A673 (cell line): ENCODE measurements at regions not wholly inside any gene's neighbourhood (a gene's known extent, or its start where the extent isn't known, plus 50 kb on each side); places are given as distances from the start of the nearest gene placed in this dataset.
"Not testable (repeated sequence)": the region's sequence is repeated elsewhere in the genome, so short reads cannot be mapped to it uniquely, and the experiment has no call there.

Source experiments
- BruUV-seq: library from RNA; stranded (reverse); fragments of 400-500 nt; replicated peaks from 2 replicates; lab custom pipeline; 2021; lab: Mats Ljungman, UMichigan
- CTCF ChIA-PET: fragments of 300-600 bp; sonication (Branson Sonifier 250); formaldehyde crosslinking; loops from one replicate; lab custom pipeline; 2022; ENCODE audit warnings: antibody characterized with exemption; lab: Charles Lee
- POLR2A ChIA-PET: fragments of 300-600 bp; sonication (Branson Sonifier 250); formaldehyde crosslinking; loops from one replicate; lab custom pipeline; 2022; ENCODE audit warnings: antibody characterized with exemption; ENCODE audit not compliant: low non-redundant PET; lab: Charles Lee
- DNase-seq: peaks from one replicate; pipeline ENCODE4 v3.0.0-alpha.2; 2015; ENCODE audit warnings: low spot score
- H3K27ac ChIP-seq: fragments of 200-600 bp; sonication (generic); 2 replicates; pipeline ENCODE4 v1.5.1; 2016; ENCODE audit warnings: mixed run types, low read depth, mild to moderate bottlenecking, mixed read lengths, antibody characterized with exemption, low read length; ENCODE audit not compliant: poor library complexity, severe bottlenecking
- H3K27me3 ChIP-seq: fragments of 200-600 bp; sonication (generic); replicated peaks from 2 replicates; pipeline ENCODE4 v1.6.1; 2017; ENCODE audit warnings: mixed run types, low read depth, mild to moderate bottlenecking, mixed read lengths, antibody characterized with exemption, low read length; ENCODE audit not compliant: insufficient read depth, poor library complexity
- H3K36me3 ChIP-seq: fragments of 200-600 bp; sonication (generic); 2 replicates; pipeline ENCODE4 v1.6.1; 2016; ENCODE audit warnings: mixed run types, mild to moderate bottlenecking, mixed read lengths, antibody characterized with exemption, low read length; ENCODE audit not compliant: insufficient read depth, poor library complexity, severe bottlenecking
- H3K4me1 ChIP-seq: fragments of 200-600 bp; sonication (generic); 2 replicates; pipeline ENCODE4 v1.6.1; 2017; ENCODE audit warnings: mixed run types, mild to moderate bottlenecking, mixed read lengths, antibody characterized with exemption, low read length; ENCODE audit not compliant: insufficient read depth, poor library complexity, severe bottlenecking
- H3K4me3 ChIP-seq: fragments of 200-600 bp; sonication (generic); 2 replicates; pipeline ENCODE4 v1.5.1; 2016; ENCODE audit warnings: low read depth, mixed run types, mild to moderate bottlenecking, mixed read lengths, low read length; ENCODE audit not compliant: poor library complexity, severe bottlenecking
- H3K9me3 ChIP-seq: fragments of 200-600 bp; sonication (generic); 2 replicates; pipeline ENCODE4 v1.6.1; 2016; ENCODE audit warnings: mixed run types, low read depth, mild to moderate bottlenecking, mixed read lengths, antibody characterized with exemption, low read length; ENCODE audit not compliant: poor library complexity, severe bottlenecking
- CTCF ChIP-seq: fragments of 300-800, 200-600 bp; sonication (generic); conservative IDR thresholded peaks from 2 replicates; pipeline ENCODE4 v1.5.1; 2017; ENCODE audit warnings: low read depth, mild to moderate bottlenecking, antibody characterized with exemption, low read length, moderate library complexity, mixed read lengths
- intact Hi-C: fragments of 100-400 bp; cut with micrococcal nuclease; formaldehyde crosslinking; loops from one replicate; pipeline ENCODE4 v1.10.0; 2022; ENCODE audit not compliant: unreplicated experiment

DNA sequence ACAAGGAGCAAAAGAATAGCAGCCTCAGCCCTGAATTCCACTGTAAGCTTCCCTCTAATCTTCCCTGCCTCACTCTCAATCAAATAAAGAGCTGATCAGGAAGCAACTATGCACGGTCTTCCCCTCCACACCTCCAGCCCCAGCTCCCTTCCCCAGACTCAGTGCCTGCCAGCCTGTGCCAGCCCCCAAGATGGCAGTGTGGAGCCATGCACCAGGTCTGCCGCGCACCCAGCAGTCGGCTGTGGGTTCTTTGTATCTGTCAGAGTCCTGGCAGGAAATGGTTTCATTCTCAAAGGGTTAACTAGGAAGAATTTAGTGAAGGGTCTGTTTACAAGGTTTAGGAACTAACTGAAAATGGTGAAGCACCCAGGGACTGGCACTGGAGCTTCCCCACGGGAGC lies 71.3 kb upstream of the PRSS12 start:
- CTCF ChIA-PET: interaction anchor here (0.7 kb wide), 2 partner anchors 12 to 259 kb away, joined by 3 to 7 read pairs; no protein-coding TSS in a partner anchor
- peak; percentile 62 for DNase-seq
- not testable (repeated sequence) for BruUV-seq

DNA sequence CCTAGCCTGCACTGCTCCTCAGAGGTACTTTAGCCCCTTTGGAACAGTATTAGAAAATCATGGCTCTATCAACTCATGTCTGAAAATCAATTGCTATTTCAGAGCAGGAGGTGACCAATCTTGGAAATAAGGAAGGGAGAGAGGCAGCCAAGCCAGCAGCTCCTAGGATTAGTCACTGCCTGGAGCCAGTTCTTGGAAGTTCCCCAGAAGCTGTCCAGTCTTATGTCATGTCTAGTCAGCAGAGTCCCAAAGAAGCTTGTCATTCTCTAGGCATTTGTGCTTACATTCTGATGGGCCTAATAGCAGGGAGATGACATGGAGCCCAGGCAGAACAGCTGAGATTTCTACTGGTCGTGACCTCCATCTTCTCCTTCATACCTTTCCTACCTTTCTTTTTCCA lies 76.1 kb upstream of the PRSS12 start:
- H3K36me3 ChIP-seq, BruUV-seq, H3K9me3 ChIP-seq, H3K4me3 ChIP-seq, intact Hi-C loops, POLR2A ChIA-PET, CTCF ChIA-PET, H3K27ac ChIP-seq, H3K27me3 ChIP-seq, DNase-seq, H3K4me1 ChIP-seq: not testable (repeated sequence)

More for the DNA sequence above, 71.3 kb upstream of the PRSS12 start:
- H3K27me3 ChIP-seq, H3K9me3 ChIP-seq, intact Hi-C loops, H3K4me1 ChIP-seq, POLR2A ChIA-PET, H3K36me3 ChIP-seq, H3K4me3 ChIP-seq, H3K27ac ChIP-seq: not testable (repeated sequence)
- TF ChIP-seq CTCF: peak; percentile 50

- BruUV-seq, H3K4me3 ChIP-seq, H3K27ac ChIP-seq, H3K9me3 ChIP-seq, H3K36me3 ChIP-seq, CTCF ChIA-PET, DNase-seq, H3K4me1 ChIP-seq, intact Hi-C loops, POLR2A ChIA-PET, H3K27me3 ChIP-seq: not testable (repeated sequence)
These were observed 79.6 kb upstream of the PRSS12 start for GRCh38 chr4:118432359-118432758.

GRCh38 chr4:118433612-118434375 lies 81.0 kb upstream of the PRSS12 start:
- BruUV-seq, H3K36me3 ChIP-seq, POLR2A ChIA-PET, intact Hi-C loops, DNase-seq, H3K9me3 ChIP-seq, H3K4me1 ChIP-seq, CTCF ChIA-PET, H3K27ac ChIP-seq, H3K4me3 ChIP-seq, H3K27me3 ChIP-seq: not testable (repeated sequence)

GRCh38 chr4:118435415-118435814 lies 82.6 kb upstream of the PRSS12 start:
- H3K36me3 ChIP-seq, H3K4me3 ChIP-seq, POLR2A ChIA-PET, DNase-seq, H3K9me3 ChIP-seq, H3K27ac ChIP-seq, BruUV-seq, CTCF ChIA-PET, intact Hi-C loops, H3K27me3 ChIP-seq, H3K4me1 ChIP-seq: not testable (repeated sequence)

DNA sequence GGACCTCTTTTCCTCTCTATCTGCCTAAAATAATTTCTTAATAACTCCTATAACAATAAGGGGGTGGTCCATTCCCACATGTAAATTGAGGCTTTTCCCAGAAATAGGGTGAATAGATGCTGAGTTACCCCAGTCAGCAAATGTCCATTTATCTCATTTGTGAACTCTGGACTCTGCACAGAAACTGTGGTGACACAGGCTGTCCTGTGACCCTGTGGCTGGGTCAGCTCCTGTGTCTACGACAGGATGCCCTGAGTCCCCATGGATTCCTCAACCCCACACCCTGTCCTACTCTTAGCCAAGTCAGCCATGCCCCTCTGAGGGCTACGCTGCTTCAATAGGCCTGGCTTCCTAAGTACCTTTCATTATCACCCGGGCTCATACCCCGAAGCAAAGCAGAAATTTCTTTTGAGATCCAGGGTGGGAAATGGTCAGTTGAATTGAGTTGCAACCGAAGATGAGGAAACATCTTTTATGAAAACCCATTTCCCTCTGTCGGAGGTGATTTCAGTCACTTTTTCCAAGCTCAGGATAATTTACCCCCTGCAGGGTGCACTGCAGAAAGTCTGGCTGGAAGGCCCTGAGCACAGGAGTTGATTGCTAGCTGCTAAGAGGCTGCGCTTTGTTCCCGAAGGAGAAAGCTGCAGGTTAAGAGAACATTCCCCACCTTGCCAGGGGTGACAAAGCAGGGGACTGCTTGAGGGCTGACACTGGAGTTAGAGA lies 89.5 kb upstream of the PRSS12 start:
- H3K27me3 ChIP-seq, H3K9me3 ChIP-seq, intact Hi-C loops, POLR2A ChIA-PET, H3K36me3 ChIP-seq, DNase-seq, H3K27ac ChIP-seq, BruUV-seq, H3K4me1 ChIP-seq, H3K4me3 ChIP-seq, CTCF ChIA-PET: not testable (repeated sequence)

DNA sequence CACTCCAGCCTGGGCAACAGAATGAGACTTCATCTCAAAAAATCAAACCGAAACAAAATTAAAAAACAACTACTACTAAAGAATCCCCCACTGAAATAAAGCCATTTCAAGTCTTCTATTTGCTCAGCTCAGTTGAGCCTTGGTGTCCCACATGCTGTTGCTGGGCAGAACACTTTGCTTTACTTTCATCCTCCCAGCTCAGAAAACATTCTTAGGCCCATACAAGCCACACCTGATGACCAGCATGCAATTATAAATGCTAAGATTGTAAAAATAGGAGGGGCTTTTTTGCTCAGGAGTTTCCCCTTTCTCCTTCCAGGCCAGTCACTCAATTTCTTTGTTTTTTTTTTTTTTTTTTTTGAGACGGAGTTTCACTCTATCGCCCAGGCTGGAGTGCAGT lies 94.6 kb upstream of the PRSS12 start:
- H3K36me3 ChIP-seq, DNase-seq, H3K27me3 ChIP-seq, intact Hi-C loops, BruUV-seq, CTCF ChIA-PET, POLR2A ChIA-PET, H3K4me3 ChIP-seq, H3K27ac ChIP-seq, H3K9me3 ChIP-seq, H3K4me1 ChIP-seq: not testable (repeated sequence)
